Stomach (tissue), 4 donors: ENCODE measurements at regions not wholly inside any gene's neighbourhood (a gene's known extent, or its start where the extent isn't known, plus 50 kb on each side); places are given as distances from the start of the nearest gene placed in this dataset.

Experiments used
- CTCF ChIP-seq, 7 experiments: fragments of 450-650 bp in 4 of 7; fragments of 200-600 bp in 3 of 7; sonication (generic) in 3 of 7; IDR thresholded peaks; one replicate each; pipeline ENCODE4 v1.5.1; 2016 to 2019; ENCODE audit warnings: antibody characterized with exemption in 7 of 7, control low read depth in 2 of 7, mild to moderate bottlenecking in 1 of 7
- EP300 ChIP-seq: sonication (generic); formaldehyde crosslinking; IDR thresholded peaks from one replicate; pipeline ENCODE4 v1.6.1; 2017; ENCODE audit warnings: antibody characterized with exemption

- TF ChIP-seq CTCF (IDR thresholded peaks at IDR 0.05) (no peak), EP300 (no peak)
These were observed 339.5 kb upstream of the CADM1 start for GRCh38 chr11:115843685-115844084.
